ENCODE measurements at regions not wholly inside any gene's neighbourhood (a gene's known extent, or its start where the extent isn't known, plus 50 kb on each side); places are given as distances from the start of the nearest gene placed in this dataset.

DNA sequence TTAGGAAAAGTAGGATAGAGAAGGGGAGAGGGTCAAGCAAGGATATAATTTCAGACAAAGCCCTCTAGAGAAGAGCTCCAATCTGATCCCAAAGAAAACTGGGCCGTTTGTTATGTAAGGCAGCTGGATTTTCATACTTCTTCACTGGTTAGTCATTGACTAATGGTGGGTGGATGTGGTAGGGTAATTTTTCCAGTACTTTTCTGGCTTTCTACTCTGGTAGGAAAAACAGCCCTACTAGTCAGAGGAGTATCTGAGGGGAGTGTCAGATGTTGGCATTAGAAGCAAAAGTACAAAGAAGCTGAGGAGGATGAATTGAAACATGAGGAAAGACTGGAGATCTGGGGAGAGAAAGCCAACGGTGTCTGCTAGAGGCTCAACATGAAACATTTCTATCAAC is 145.3 kb downstream of the TNFSF18 start:
- Histone ChIP-seq H4K91ac (ENCODE audit: insufficient read depth, low read depth, low read length) (peak overlapping the region; percentile 100), H3K23ac (ENCODE audit: low read depth, low read length) (peak overlapping the region; percentile 98), H2AK5ac (ENCODE audit: low read depth, low read length) (peak overlapping the region; percentile 99), H3K27ac (ENCODE audit: insufficient read depth, low read length) (peak overlapping the region; percentile 73; the same call in 1 of the 2 replicates), H3K79me1 (ENCODE audit: low read depth in 1 of 2, low read length in 2 of 2) (peaks cover 0 to 26% of the 10 kb centered on the region in 2 experiments; a peak in 2 of 4 replicates), H2BK15ac (ENCODE audit: low read depth, low read length) (peak overlapping the region; percentile 100), H3K36me3 (ENCODE audit: control insufficient read depth, insufficient read depth, low read length) (no peaks in the 10 kb centered on the region), H2BK5ac (ENCODE audit: low read depth, low read length, poor library complexity, severe bottlenecking) (peak overlapping the region; percentile 100), H4K20me1 (ENCODE audit: insufficient read depth, low read length) (no peaks in the 10 kb centered on the region), H3K18ac (ENCODE audit: low read depth, low read length) (peak overlapping the region; percentile 100), H3K14ac (replicated peaks; ENCODE audit: low read depth, low read length) (peak overlapping the region; percentile 91), H2AFZ (replicated peaks; ENCODE audit: low read length, poor library complexity) (no peak overlapping the region), H2BK20ac (ENCODE audit: low read depth, low read length) (peak overlapping the region; percentile 100), H2BK120ac (ENCODE audit: low read depth, low read length) (peak overlapping the region; percentile 100), H3K9me3 (ENCODE audit: control insufficient read depth, insufficient read depth, low read length) (peaks cover 2% of the 10 kb centered on the region; the same call in 1 of the 2 replicates), H3K9me1 (ENCODE audit: insufficient read depth, low read length) (peaks cover 3% of the 10 kb centered on the region; the same call in 1 of the 2 replicates), H4K5ac (ENCODE audit: low read depth, low read length) (peak overlapping the region; percentile 99), H3K4me3 (ENCODE audit: insufficient read depth, low read depth, low read length) (no peak overlapping the region), H2AK9ac (replicated peaks; ENCODE audit: low read depth, low read length, poor library complexity) (no peak overlapping the region), H3K9ac (ENCODE audit: low read depth, low read length) (no peak overlapping the region), H4K8ac (ENCODE audit: low read depth in 2 of 2, low read length in 2 of 2) (peak overlapping the region; percentile 92 to 100), H3K4ac (ENCODE audit: low read depth, low read length) (peak overlapping the region; percentile 99), H3K56ac (ENCODE audit: extremely low read depth, insufficient read depth, low read length) (peak overlapping the region; percentile 87), H3K4me2 (ENCODE audit: low read depth, low read length) (no peak overlapping the region; the same call in 1 of the 2 replicates), H3K27me3 (ENCODE audit: control insufficient read depth, insufficient read depth, low read length) (no peaks in the 10 kb centered on the region), H3K4me1 (ENCODE audit: control insufficient read depth, insufficient read depth, low read length) (peaks cover 23% of the 10 kb centered on the region)
- CTCF ChIA-PET, result interaction anchor here (1.1 to 1.3 kb wide), 4 partner anchors 17 to 80 kb away, joined by 3 to 5 read pairs (median 3); no protein-coding TSS in a partner anchor
- in situ Hi-C loops (cut with MboI; ENCODE audit: low sequenced_read_pairs), result no loop called here
- no TSS peak for BruUV-seq (replicated peaks)
- POLR2A ChIA-PET (ENCODE audit: unreplicated experiment), result interaction anchor here (1.0 kb wide), 1 partner anchor 50 kb away, joined by 3 read pairs; no protein-coding TSS in a partner anchor
- no peak for ATAC-seq (ENCODE audit: low read depth)
- dilution Hi-C loops (cut with HindIII; ENCODE audit: low sequenced_read_pairs, unreplicated experiment), result no loop called here
- no CpG with 5 or more reads among the region's 2 CpGs for WGBS, 2 experiments (ENCODE audit: extremely low coverage in 2 of 2, insufficient read length in 1 of 2)
- TF ChIP-seq MXI1 (IDR thresholded peaks at IDR 0.05; ENCODE audit: borderline replicate concordance, low read depth, low read length) (no peak), RFX5 (IDR thresholded peaks at IDR 0.05; ENCODE audit: low read depth, low read length) (no peak), BHLHE40 (IDR thresholded peaks at IDR 0.05; ENCODE audit: low read depth, low read length) (no peak), POLR2A (IDR thresholded peaks at IDR 0.05; ENCODE audit: low read depth, low read length) (no peak), NFE2L2 (IDR thresholded peaks at IDR 0.05; ENCODE audit: low read depth, low read length) (no peak), CHD1 (IDR thresholded peaks at IDR 0.05; ENCODE audit: low read depth, low read length) (no peak), CEBPB (IDR thresholded peaks at IDR 0.05; ENCODE audit: low read depth, low read length) (no peak), MAZ (IDR thresholded peaks at IDR 0.05; ENCODE audit: borderline replicate concordance, low read depth, low read length) (no peak), FOS (IDR thresholded peaks at IDR 0.05; ENCODE audit: low read depth, low read length) (no peak), SMC3 (IDR thresholded peaks at IDR 0.05; ENCODE audit: low read depth, low read length) (no peak), RAD21 (IDR thresholded peaks at IDR 0.05; ENCODE audit: low read length) (no peak)
- TF ChIP-seq, protein P1, sequence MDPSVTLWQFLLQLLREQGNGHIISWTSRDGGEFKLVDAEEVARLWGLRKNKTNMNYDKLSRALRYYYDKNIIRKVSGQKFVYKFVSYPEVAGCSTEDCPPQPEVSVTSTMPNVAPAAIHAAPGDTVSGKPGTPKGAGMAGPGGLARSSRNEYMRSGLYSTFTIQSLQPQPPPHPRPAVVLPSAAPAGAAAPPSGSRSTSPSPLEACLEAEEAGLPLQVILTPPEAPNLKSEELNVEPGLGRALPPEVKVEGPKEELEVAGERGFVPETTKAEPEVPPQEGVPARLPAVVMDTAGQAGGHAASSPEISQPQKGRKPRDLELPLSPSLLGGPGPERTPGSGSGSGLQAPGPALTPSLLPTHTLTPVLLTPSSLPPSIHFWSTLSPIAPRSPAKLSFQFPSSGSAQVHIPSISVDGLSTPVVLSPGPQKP (IDR thresholded peaks at IDR 0.05; ENCODE audit: borderline replicate concordance, low read depth, low read length), result no peak
- TF ChIP-seq, protein P2, sequence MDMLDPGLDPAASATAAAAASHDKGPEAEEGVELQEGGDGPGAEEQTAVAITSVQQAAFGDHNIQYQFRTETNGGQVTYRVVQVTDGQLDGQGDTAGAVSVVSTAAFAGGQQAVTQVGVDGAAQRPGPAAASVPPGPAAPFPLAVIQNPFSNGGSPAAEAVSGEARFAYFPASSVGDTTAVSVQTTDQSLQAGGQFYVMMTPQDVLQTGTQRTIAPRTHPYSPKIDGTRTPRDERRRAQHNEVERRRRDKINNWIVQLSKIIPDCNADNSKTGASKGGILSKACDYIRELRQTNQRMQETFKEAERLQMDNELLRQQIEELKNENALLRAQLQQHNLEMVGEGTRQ (IDR thresholded peaks at IDR 0.05; ENCODE audit: low read depth, low read length), result no peak
- peak; percentile 73 for DNase-seq
- intact Hi-C loops (cut with micrococcal nuclease), result loop anchor here (5.0 to 10.0 kb wide), 2 partner anchors 158 to 499 kb away; no protein-coding TSS in a partner anchor

Data from IMR-90 (cell line).